B cell (primary cell): ENCODE measurements at regions not wholly inside any gene's neighbourhood (a gene's known extent, or its start where the extent isn't known, plus 50 kb on each side); places are given as distances from the start of the nearest gene placed in this dataset.

Source experiments
- CTCF ChIP-seq: fragments of 200-600 bp; IDR thresholded peaks from one replicate; pipeline ENCODE4 v1.8.0; 2022; ENCODE audit warnings: antibody characterized with exemption, mild to moderate bottlenecking
- EZH2 ChIP-seq: IDR thresholded peaks from 2 replicates; pipeline ENCODE4 v1.6.1; 2012; ENCODE audit warnings: borderline replicate concordance, low read depth, mild to moderate bottlenecking, moderate library complexity, low read length; ENCODE audit not compliant: insufficient read depth, poor library complexity, severe bottlenecking

GRCh38 chr10:6926971-6927370 lies 346.9 kb upstream of the PRKCQ start:
- no peak for TF ChIP-seq CTCF
- TF ChIP-seq EZH2 = no peak
